Neural progenitor cell (in vitro differentiated cells): ENCODE measurements at regions not wholly inside any gene's neighbourhood (a gene's known extent, or its start where the extent isn't known, plus 50 kb on each side); places are given as distances from the start of the nearest gene placed in this dataset.
"Not testable (repeated sequence)": the region's sequence is repeated elsewhere in the genome, so short reads cannot be mapped to it uniquely, and the experiment has no call there.

ENCODE experiments used
- DNase-seq: peaks from one replicate; pipeline ENCODE4 v3.0.0-alpha.2; 2016; ENCODE audit warnings: low spot score
- H2AFZ ChIP-seq: fragments of 200-600 bp; sonication (generic); replicated peaks from 2 replicates; pipeline ENCODE4 v1.6.1; 2016; ENCODE audit warnings: antibody characterized with exemption
- H3F3A ChIP-seq: fragments of 200-600 bp; sonication (generic); 2 replicates; pipeline ENCODE4 v1.6.1; 2016; ENCODE audit warnings: antibody characterized with exemption, low read depth
- H3K27ac ChIP-seq: fragments of 200-600 bp; sonication (generic); 2 replicates; pipeline ENCODE4 v1.5.1; 2016; ENCODE audit warnings: mild to moderate bottlenecking
- H3K27me3 ChIP-seq: fragments of 200-600 bp; sonication (generic); 2 replicates; pipeline ENCODE4 v1.6.1; 2016; ENCODE audit warnings: mild to moderate bottlenecking, moderate library complexity
- H3K36me3 ChIP-seq: fragments of 200-600 bp; sonication (generic); 2 replicates; pipeline ENCODE4 v1.5.1; 2016
- H3K4me1 ChIP-seq: fragments of 200-600 bp; sonication (generic); 2 replicates; pipeline ENCODE4 v1.6.1; 2016; ENCODE audit warnings: mixed run types
- H3K4me2 ChIP-seq: fragments of 200-600 bp; sonication (generic); 2 replicates; pipeline ENCODE4 v1.6.1; 2016
- H3K4me3 ChIP-seq: fragments of 200-600 bp; sonication (generic); 2 replicates; pipeline ENCODE4 v1.5.1; 2016
- H3K79me2 ChIP-seq: fragments of 200-600 bp; sonication (generic); 2 replicates; pipeline ENCODE4 v1.6.1; 2016; ENCODE audit warnings: low read depth
- H3K9ac ChIP-seq: fragments of 200-600 bp; sonication (generic); 2 replicates; pipeline ENCODE4 v1.6.1; 2016
- H3K9me3 ChIP-seq: fragments of 200-600 bp; sonication (generic); 2 replicates; pipeline ENCODE4 v1.5.1; 2016; ENCODE audit warnings: low read depth
- H4K20me1 ChIP-seq: fragments of 200-600 bp; sonication (generic); 2 replicates; pipeline ENCODE4 v1.6.1; 2016; ENCODE audit warnings: low read depth
- H3K27ac Mint-ChIP-seq: 3 replicates; pipeline ENCODE4 v1.8.0; 2021; ENCODE audit warnings: mixed read lengths
- H3K27me3 Mint-ChIP-seq: 2 replicates; pipeline ENCODE4 v1.8.0; 2022; ENCODE audit warnings: low read depth, mild to moderate bottlenecking, inconsistent platforms, moderate library complexity, mixed read lengths; ENCODE audit not compliant: insufficient read depth
- H3K36me3 Mint-ChIP-seq: 3 replicates; pipeline ENCODE4 v1.8.0; 2021; ENCODE audit warnings: mixed read lengths
- H3K4me1 Mint-ChIP-seq: 3 replicates; pipeline ENCODE4 v1.8.0; 2021; ENCODE audit warnings: mixed read lengths
- H3K4me3 Mint-ChIP-seq: 3 replicates; pipeline ENCODE4 v1.8.0; 2021; ENCODE audit warnings: mild to moderate bottlenecking, moderate library complexity, mixed read lengths
- H3K9me3 Mint-ChIP-seq: 3 replicates; pipeline ENCODE4 v1.8.0; 2020; ENCODE audit warnings: mixed read lengths
- EZH2 ChIP-seq: fragments of 200-600 bp; sonication (generic); IDR thresholded peaks from 2 replicates; pipeline ENCODE4 v1.6.1; 2017; ENCODE audit warnings: antibody characterized with exemption, mild to moderate bottlenecking, moderate library complexity
- EZH2phosphoT487 ChIP-seq: fragments of 200-600 bp; sonication (generic); IDR thresholded peaks from 2 replicates; pipeline ENCODE4 v1.6.1; 2017; ENCODE audit warnings: antibody characterized with exemption
- TF ChIP-seq, protein P1 (sequence below): fragments of 200-600 bp; sonication (generic); IDR thresholded peaks from 2 replicates; pipeline ENCODE4 v1.5.1; 2017; ENCODE audit warnings: antibody characterized with exemption, mild to moderate bottlenecking

DNA sequence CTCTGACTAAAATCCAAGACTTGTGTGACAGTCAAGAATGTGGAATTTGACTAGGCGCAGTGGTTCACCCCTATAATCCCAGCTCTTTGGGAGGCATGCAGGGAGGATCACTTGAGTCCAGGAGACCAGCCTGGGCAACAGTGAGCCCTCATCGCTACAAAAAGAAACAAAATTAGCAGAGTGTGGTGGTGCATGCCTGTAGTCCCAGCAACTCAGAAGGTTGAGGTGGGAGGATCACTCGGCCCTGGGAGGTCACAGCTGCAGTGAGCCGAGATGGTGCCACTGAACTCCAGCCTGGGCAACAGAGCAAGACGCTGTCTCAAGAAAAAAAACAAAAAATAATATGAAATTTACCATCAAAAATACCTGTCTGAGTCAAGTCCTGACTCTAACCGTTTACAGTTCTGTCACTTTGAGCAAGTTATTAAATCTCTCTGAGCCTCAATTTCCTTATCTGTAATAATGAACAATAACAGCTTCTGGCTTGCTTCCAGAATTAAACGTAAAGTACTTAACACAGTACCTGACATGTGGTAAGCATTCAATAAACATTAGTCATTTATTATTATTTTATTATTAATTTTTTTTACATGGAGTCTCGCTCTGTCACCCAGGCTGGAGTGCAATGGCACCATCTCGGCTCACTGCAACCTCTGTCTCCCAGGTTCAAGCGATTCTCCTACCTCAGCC, 204.6 kb upstream of the TSC22D1 start:
- no peaks in the 10 kb centered on the region for H3K36me3 ChIP-seq
- H3K27ac Mint-ChIP-seq = no peak overlapping the region
- H3F3A ChIP-seq = no peaks in the 10 kb centered on the region
- no peak overlapping the region for H2AFZ ChIP-seq
- no peak overlapping the region for H3K27ac ChIP-seq
- no peak overlapping the region for H3K4me3 ChIP-seq
- no peaks in the 10 kb centered on the region for H3K4me1 ChIP-seq
- DNase-seq = no peak
- no peaks in the 10 kb centered on the region for H4K20me1 ChIP-seq
- H3K4me1 Mint-ChIP-seq = no peaks in the 10 kb centered on the region
- no peaks in the 10 kb centered on the region for H3K9me3 ChIP-seq
- no peaks in the 10 kb centered on the region for H3K27me3 ChIP-seq
- no peak for TF ChIP-seq EZH2
- TF ChIP-seq, protein P1, sequence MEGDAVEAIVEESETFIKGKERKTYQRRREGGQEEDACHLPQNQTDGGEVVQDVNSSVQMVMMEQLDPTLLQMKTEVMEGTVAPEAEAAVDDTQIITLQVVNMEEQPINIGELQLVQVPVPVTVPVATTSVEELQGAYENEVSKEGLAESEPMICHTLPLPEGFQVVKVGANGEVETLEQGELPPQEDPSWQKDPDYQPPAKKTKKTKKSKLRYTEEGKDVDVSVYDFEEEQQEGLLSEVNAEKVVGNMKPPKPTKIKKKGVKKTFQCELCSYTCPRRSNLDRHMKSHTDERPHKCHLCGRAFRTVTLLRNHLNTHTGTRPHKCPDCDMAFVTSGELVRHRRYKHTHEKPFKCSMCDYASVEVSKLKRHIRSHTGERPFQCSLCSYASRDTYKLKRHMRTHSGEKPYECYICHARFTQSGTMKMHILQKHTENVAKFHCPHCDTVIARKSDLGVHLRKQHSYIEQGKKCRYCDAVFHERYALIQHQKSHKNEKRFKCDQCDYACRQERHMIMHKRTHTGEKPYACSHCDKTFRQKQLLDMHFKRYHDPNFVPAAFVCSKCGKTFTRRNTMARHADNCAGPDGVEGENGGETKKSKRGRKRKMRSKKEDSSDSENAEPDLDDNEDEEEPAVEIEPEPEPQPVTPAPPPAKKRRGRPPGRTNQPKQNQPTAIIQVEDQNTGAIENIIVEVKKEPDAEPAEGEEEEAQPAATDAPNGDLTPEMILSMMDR = no peak
- TF ChIP-seq EZH2phosphoT487 = no peak
- H3K9ac ChIP-seq = no peak overlapping the region
- H3K36me3 Mint-ChIP-seq = no peaks in the 10 kb centered on the region
- H3K79me2 ChIP-seq = no peaks in the 10 kb centered on the region
- H3K27me3 Mint-ChIP-seq = no peaks in the 10 kb centered on the region
- H3K4me2 ChIP-seq = no peak overlapping the region
- no peaks in the 10 kb centered on the region for H3K9me3 Mint-ChIP-seq
- H3K4me3 Mint-ChIP-seq = no peak overlapping the region

GRCh38 chr13:44778761-44779484, 202.8 kb upstream of the TSC22D1 start:
- Histone ChIP-seq H3F3A (no peaks in the 10 kb centered on the region), H3K9ac (no peak overlapping the region), H3K36me3 (no peaks in the 10 kb centered on the region), H3K27ac (no peak overlapping the region), H3K27me3 (no peaks in the 10 kb centered on the region), H3K4me3 (no peak overlapping the region), H3K4me1 (no peaks in the 10 kb centered on the region), H3K79me2 (no peaks in the 10 kb centered on the region), H3K4me2 (no peak overlapping the region), H2AFZ (no peak overlapping the region), H3K9me3 (no peaks in the 10 kb centered on the region), H4K20me1 (no peaks in the 10 kb centered on the region)
- Mint-ChIP-seq H3K4me3 (no peak overlapping the region), H3K4me1 (no peaks in the 10 kb centered on the region), H3K27me3 (no peaks in the 10 kb centered on the region), H3K9me3 (peaks cover 2% of the 10 kb centered on the region), H3K36me3 (no peaks in the 10 kb centered on the region), H3K27ac (no peak overlapping the region)
- no peak for DNase-seq
- TF ChIP-seq EZH2phosphoT487 = no peak
- TF ChIP-seq, protein P1 = no peak
- no peak for TF ChIP-seq EZH2

DNA sequence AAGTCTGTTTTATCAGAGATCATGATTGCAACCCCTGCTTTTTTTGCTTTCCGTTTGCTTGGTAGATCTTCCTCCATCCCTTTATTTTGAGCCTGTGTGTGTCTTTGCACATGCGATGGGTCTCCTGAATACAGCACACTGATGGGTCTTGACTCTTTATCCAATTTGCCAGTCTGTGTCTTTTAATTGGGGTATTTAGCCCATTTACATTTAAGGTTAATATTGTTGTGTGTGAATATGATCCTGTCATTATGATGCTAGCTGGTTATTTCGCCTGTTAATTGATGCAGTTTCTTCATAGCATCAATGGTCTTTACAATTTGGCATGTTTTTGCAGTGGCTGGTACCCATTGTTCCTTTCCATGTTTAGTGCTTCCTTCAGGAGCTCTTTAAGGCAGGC, 199.2 kb upstream of the TSC22D1 start:
- H3K27ac Mint-ChIP-seq, H4K20me1 ChIP-seq, H3K36me3 Mint-ChIP-seq, H3K79me2 ChIP-seq, H3K36me3 ChIP-seq, H3K9me3 Mint-ChIP-seq, H3K9ac ChIP-seq, H3K4me3 Mint-ChIP-seq, H3K9me3 ChIP-seq, H3K4me2 ChIP-seq, H3K27me3 ChIP-seq, H3K27me3 Mint-ChIP-seq, H3K4me1 ChIP-seq, H2AFZ ChIP-seq, H3F3A ChIP-seq, H3K4me1 Mint-ChIP-seq, H3K27ac ChIP-seq, H3K4me3 ChIP-seq, DNase-seq: not testable (repeated sequence)

GRCh38 chr13:44770951-44771350, 194.8 kb upstream of the TSC22D1 start:
- no peak overlapping the region for H2AFZ ChIP-seq
- no peak for DNase-seq
- peaks cover 2% of the 10 kb centered on the region for H3K9me3 Mint-ChIP-seq
- no peaks in the 10 kb centered on the region for H3K27me3 ChIP-seq
- no peak overlapping the region for H3K27ac Mint-ChIP-seq
- H3K27me3 Mint-ChIP-seq = no peaks in the 10 kb centered on the region
- H3K27ac ChIP-seq = no peak overlapping the region
- H3K36me3 ChIP-seq = no peaks in the 10 kb centered on the region
- H3K4me1 Mint-ChIP-seq = peaks cover 7% of the 10 kb centered on the region
- peaks cover 2% of the 10 kb centered on the region for H3K4me1 ChIP-seq
- no peaks in the 10 kb centered on the region for H3K36me3 Mint-ChIP-seq
- TF ChIP-seq, protein P1 = no peak
- no peak for TF ChIP-seq EZH2phosphoT487
- TF ChIP-seq EZH2 = no peak
- H3K4me3 Mint-ChIP-seq = no peak overlapping the region
- H3K9ac ChIP-seq = no peak overlapping the region
- no peak overlapping the region for H3K4me3 ChIP-seq
- H3F3A ChIP-seq = no peaks in the 10 kb centered on the region
- H3K79me2 ChIP-seq = no peaks in the 10 kb centered on the region
- H3K4me2 ChIP-seq = no peak overlapping the region
- no peaks in the 10 kb centered on the region for H4K20me1 ChIP-seq
- no peaks in the 10 kb centered on the region for H3K9me3 ChIP-seq
